Hematopoietic multipotent progenitor cell treated with erythropoietin and hydrocortisone succinate and interleukin-3 and kit ligand, for 15 days (in vitro differentiated cells): ENCODE measurements at regions not wholly inside any gene's neighbourhood (a gene's known extent, or its start where the extent isn't known, plus 50 kb on each side); places are given as distances from the start of the nearest gene placed in this dataset.

Experiments used
- DNase-seq: peaks from one replicate; pipeline ENCODE4 v3.0.0-alpha.2; 2015; ENCODE audit warnings: low spot score

DNA sequence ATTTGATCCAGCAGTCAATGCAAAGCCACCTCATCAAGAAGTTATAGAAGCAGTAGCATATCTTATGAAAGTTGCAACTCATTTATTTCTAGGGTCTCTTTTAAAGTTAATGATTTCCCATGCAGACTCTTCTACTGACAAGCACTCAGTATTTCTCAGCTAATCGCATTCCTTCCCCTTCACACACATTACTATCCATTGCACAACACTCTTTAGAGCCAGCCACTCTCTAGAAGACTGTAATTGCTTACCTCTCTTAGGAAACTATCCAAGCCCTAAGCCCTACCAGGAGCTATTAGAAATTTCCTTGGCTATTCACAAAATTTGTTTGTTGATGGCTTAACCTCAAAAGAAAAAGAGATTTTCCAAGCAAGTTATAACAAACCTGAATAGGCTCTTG lies 106.0 kb downstream of the ADAMTS1 start:
- no peak for DNase-seq

DNA sequence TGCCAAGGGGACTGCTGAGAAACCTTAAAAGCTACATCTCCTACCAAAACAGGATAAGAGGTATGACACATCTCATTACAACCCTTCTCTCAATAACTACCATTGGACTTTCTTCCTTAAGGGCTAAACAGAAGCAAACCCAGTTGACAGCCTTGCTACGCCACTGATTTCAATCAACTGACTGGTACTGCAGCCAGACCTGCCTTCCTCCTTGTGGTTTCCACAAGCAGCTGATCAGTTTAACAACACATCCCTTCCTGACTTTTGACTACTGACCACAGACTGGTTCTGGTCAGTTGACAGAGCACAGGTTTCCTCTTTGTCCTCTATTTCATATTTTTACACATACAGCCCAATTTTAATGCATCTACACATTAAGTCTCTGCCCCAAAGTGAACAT lies 108.8 kb downstream of the ADAMTS1 start:
- DNase-seq: no peak

DNA sequence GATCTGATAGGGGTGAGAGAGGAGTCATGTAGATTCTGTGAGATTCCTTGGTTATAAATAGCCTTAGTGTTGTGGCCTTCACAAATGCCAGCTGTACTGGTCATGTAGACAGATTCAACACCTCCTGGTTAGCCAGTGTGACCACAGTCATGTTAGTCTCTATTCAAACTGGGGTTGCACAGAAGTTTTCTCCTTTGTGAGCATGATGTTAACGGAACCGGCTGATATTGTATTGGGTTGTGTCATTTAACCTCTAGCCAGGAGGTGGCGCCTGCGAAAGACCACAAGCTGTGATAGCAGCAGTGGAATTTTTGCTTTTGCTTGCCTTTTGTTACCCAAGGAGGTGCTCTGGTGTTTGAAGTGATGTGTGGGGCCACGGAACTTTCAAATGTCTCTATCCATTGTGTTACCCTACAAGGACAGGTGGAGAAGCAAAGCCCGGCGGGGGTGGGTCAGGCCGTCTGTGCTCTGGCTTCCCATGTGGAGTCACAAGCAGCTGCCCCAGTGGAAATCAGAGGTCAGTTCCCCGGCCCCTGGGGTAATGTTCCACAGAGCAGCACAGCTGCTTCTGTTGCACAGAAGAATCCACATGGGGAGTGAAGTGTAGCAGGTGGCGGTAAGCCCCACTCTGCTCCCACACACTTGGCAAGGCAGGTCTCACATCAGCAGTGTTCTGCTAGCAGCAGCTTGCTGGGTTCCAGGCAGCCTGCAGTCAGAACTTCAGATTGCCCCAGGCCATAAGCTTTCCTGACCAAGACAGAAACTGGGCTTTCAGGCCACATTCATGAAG lies 112.6 kb downstream of the ADAMTS1 start:
- DNase-seq: no peak

DNA sequence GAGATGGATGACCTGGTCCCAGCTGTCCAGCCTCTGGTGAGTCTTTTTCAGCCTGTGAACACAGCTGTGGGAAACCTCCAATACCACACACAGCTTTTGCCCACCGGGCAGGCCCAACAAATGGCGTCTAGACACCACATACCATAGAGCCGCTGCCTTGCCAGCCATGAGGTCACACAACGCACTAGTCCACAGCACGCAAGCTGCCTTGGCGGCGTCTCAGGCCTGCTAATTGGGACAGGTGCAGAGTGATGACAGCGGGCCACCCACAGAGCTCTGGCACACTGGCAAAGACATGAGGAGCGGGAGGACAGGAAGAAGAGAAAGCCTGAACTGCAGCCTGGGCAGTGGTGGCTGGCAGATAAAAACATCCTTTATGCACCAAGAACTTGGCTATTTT lies 125.5 kb downstream of the ADAMTS1 start:
- DNase-seq: no peak

DNA sequence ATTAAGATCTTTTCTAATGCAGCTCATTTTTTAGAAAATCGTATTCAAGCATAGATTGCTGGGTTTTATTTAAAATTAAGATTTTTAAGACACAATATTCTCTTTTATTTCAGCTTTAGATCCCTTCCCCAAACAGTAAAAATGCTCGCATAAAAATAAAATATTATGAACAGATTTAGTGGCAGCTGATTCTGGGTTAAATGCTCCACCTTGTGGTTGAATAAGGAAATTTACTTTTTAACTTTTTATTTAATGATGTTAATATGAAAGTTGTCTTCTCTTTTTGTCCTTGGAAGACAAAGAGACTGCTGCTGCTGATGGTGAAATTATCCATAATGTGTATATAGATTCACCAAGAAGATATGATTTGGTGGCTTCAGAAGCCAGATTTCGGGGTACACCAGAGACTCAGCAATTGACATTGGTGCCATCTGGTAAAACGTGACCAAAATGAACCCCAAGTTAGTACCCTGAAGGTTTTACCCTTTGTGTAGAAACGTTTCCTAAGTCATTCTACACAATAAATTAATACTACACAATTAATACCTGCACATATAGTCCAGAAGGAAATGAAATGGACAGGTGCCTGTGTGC lies 128.0 kb downstream of the ADAMTS1 start:
- DNase-seq: no peak

DNA sequence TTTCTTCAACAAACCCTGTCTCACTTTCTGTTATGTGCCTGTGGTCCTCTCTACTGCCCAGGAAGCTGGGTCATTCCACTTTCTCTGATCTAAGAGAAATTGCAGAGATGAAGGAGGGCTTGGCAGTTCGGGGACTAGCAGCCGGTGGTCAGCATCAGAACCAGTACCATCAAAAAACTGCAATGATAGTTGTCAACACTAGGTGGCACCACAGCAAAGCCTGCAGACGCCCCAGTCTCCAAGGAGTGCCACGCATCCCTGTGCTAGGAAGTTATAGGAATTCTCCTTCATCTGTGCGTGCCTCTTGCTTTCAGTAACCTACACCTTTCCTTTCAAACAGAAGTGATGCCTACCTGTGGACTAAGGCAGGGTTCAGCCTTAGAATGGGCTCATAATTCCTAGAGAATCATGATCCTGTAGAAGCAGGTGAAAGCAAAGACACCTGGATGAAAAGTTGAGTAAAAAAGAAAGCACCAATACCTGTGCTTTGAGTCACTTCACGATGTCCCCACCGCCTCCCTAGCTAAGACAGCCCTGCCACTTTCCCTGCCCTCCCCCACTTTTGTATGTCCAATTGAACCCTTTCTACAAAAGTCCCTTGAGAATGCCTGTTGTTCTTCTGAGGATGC lies 129.2 kb downstream of the ADAMTS1 start:
- peak; percentile 18 for DNase-seq

DNA sequence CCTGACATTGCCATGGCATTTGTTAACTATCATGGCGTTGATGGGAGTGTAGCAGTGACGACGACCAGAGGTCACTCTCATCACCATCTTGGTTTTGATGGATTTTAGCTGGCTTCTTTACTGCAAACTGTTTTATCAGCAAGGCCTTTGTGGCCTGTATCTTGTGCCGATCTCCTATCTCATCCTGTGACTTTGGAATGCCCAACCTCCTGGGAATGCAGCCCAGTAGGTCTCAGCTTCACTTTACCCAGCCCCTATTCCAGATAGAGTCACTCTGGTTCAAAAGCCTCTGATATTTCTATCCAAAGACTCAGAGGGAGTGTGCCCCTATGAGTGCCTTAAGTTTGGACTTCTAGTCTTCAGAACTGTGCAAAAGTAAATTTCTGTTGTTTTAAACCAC lies 130.1 kb downstream of the ADAMTS1 start:
- no peak for DNase-seq

DNA sequence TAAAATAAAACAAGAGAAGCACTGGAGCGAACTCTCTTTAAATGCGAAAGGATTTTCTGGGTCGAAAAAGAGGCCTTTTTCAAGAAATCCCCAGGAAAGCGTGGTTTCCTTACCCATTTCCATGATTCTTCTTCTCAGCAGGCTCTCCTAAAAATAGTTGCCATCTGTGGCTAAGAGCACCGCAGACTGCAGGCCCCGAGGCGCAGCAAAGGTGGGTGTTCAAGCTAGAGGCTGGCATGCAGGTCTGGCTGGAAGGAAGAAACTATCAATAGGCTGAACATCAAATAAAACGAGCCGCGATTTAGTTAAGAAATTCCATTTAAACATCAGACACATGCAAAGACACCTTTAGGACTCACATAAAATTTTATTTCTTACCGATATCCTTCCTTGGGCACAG lies 135.1 kb downstream of the ADAMTS1 start:
- DNase-seq: no peak

DNA sequence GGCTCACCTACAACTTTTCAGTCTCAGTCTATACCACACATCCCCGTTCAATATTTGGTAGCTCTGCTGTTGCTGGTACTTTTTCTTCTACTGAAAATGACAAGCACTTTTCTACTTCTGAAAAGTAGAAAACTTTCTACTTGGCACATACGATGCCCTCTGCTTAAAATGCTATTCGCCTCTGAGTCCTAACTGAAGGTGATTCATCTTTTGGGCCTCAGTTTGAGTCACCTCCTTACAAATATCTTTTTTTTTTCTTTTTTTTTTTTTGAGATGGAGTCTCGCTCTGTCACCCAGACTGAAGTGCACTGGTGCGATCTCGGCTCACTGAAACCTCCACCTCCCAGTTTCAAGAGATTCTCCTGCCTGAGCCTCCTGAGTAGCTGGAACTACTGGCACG lies 136.0 kb upstream of the CYYR1 start:
- no peak for DNase-seq

DNA sequence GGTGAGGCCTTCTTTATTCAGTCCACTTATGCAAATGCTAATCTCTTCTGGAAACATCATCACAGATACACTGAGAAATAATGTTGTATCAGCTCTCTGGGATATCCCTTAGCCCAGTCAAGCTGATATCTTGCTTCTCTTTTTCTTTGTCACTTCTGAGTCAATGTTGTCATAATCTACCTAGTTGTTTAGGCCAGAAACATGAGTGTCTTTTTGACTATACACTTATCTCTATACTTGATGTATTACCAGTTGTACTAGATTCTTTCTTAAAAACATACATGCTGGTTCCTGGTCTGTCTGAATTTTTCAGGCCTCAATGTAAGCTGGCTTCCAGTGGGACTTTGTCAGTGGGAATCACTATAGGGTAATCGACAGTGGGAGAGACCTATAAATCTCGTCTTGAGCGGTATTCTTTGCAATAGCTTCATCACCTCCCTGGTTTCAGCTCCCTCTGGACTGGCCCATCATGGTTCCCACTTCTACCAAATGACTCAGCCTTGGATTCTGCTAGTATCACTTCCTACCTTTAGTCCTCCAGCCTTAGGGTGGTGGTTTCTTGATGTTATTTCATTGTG lies 135.2 kb upstream of the CYYR1 start:
- DNase-seq: no peak

DNA sequence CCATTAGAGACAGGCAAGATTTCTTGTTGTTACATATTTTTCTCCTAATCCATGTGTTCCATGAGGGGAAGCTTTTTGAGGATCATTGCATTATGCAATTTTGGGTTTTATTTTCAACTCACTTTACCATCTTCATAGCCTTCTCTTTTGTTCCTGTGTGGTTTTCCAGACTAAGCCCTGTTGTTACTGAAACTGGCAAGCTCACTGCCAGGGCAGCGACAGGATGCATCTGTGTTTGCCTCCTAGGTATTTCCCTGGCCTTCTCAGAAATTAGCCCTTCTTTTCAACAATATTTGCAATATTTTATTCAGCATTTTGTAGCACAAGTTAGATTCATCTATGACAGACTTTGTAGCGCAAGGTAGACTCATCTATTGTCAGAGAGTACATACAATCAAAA lies 134.2 kb upstream of the CYYR1 start:
- no peak for DNase-seq

DNA sequence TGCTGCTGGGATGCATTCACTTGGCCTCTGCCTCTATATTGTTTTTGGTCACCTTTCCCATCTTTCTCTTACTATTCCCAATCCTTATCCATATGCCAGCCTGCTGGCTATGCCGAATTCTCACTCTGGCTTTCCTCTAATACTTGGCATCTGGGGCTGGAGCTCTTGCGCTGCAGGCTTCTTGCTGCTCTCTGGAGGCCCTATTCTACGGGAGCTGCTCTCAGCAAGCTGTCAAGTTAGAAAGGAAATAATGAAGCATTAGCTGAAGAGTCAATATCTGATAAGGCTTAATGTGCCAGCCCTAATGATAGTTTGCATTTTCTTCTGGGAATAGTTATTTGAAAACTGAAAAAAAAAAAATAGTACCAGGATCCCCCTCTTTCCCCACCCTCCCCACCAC lies 125.3 kb upstream of the CYYR1 start:
- no peak for DNase-seq

DNA sequence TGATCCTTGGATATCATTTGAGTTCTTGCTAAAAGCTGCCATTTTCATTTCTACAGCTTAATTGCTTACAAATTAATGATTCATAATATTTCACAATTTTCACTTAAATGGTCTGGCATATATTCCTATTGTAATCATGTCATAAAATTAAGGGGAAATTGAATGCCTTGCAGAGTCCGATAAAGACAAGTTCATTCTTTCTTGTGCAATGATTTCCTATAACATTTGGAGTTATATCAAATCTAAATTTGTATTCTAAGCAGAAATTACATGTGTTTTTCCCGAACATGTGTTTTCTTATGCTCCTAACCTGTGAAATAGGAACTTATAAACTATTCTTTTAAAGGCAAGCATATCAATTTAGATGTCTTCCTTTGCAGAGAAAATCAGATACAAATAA lies 118.3 kb upstream of the CYYR1 start:
- DNase-seq: no peak

DNA sequence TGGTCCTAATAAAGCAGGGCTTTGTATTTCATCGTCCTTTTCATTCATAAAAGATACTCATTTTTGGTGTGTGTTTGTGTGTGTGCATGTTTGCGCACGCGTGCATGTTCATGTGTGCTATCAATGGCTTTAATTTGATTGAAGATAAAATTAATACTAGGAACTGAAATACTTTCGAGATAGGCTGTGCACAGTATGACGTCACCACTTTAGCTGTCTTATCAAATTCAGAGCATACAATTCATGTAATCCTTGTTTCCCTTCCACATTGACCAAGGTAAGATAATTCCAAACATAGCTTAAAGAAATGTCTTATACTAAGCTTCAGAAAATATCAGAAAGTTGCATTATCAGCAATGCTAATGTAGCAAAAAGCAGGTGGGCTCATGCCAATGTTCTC lies 113.6 kb upstream of the CYYR1 start:
- DNase-seq: no peak

DNA sequence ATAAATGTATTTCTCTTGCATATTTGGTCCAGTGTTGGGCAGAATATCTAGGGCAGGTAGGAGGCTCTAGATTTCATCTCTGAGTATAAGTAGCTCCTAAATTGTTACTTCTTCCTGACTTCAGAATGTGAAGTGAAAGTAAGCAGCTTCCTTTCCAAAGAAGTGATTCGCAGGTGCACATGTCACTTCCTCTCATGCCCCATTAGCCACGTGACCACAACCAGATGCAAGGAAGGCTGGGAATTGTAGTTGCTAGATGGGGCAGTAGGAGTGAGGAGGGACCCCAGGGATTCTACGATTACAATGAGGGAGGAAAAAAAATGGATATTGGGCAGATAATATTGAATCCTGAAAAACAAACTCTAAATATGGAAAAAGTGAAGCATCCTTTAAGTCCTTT lies 113.2 kb upstream of the CYYR1 start:
- no peak for DNase-seq

DNA sequence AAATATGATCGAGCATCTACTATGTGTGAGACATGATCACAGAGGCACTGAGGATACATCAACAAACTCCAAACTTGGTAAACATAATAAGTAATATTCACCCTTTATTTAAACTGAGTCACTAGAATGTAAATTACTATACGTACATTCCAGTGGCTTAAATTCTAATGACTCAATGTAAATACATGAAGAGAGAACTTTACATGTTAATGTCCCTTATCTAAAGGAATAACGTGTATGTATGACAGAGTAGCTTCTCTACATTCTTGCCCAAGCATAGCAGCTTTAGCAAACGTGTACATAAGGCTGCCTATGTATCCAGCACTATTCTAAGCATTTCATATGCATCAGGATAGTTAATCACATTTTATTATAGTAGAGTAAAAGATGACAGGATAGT lies 111.8 kb upstream of the CYYR1 start:
- DNase-seq: no peak

DNA sequence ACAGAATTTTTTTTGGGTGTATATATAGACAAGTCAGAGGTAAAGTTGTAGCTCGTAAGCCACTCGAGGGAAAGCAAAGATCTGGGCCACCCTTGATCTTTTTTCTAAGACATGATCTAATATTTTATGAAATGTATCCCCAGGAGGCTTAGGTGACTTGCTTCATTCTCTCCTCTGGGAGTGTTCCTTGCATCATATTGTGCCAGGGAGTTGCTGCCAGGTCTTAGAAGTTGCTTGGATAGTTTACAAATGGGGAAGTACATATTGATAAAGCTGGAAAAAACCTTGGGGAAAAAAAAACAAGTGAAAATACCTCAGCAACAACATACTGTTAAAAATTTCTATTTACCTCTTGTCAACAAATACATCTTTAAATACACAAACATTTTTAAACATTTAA lies 110.9 kb upstream of the CYYR1 start:
- DNase-seq: no peak

DNA sequence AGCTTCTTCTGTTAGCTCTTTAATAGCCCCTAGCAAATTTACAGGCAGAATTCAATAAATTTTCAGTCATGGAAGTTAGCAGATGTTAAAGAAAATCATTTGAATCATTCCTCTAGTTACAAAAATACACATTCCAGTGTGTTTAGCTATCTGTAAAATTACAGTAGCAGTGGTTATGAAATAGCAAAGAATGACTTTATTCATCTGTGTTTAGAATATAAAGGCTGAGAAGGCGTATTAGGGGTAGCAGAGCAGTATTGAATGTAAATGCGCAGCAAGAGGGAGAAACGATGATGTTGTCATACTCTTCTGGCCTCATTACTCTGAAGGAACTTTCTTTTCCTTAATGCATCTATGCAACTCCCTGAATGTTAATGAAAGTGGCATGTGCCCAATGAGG lies 106.2 kb upstream of the CYYR1 start:
- no peak for DNase-seq

DNA sequence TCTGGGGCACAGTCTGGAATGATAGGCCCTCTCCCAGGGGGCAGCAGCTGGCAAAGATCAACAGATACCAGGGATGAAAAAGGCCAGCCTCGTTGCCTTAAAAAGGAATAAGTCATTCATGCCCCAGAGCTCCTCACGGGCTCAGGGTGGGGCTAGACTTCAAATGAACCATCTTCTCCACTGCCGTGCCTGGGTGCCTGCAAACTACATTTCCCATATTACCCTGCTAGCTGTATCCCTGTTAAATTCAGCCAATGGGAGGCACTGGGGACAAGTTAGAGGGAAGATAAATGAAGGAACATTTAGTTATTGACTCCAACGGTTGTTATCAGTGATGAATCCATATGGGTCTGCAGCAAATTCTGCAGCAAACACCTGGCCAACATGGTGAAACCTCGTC lies 101.2 kb upstream of the CYYR1 start:
- no peak for DNase-seq

DNA sequence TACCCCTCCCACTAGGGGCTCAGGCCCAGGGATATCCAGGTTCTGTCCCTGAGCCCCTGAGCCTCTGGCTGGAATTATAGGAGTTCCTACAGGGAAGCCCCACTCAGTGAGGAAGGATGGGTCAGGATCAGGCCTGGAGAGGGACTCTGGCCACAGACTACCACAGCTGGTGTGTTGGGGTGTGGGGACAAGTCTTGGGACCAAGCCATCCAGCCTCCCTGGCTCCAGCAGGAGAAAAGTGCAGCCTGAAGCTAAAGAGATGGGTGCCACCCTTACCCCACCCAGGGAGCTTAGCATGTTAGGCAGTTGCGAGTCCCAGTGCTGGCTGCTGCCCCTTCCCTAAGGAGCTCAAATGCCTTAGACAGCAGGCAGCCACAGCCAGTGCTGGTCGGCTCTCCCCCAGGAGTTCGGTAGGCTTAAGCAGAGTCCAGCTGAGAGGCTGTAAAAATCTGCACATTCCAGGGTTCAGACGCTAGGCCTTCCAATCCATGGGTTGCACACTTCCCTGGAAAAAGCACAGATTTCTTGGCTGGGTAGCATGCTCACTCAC lies 96.2 kb upstream of the CYYR1 start:
- DNase-seq: no peak

DNA sequence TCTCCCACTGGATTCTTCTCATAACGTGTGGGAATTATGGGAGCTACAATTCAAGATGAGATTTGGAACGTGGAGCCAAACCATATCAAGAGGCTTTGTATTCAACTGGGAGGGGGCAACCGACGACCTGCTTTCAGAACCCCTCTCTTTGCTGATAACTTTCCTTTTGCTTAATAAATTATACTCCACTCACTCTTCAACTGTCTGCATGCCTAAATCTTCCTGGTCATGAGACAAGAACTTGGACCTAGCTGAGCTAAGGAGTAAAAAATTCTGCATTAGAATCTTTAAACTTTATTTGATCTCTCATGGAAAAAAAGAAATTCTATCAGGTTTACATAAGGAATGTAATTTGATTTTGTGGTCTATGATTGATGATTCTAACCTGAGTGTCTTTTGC lies 86.7 kb upstream of the CYYR1 start:
- DNase-seq: no peak

DNA sequence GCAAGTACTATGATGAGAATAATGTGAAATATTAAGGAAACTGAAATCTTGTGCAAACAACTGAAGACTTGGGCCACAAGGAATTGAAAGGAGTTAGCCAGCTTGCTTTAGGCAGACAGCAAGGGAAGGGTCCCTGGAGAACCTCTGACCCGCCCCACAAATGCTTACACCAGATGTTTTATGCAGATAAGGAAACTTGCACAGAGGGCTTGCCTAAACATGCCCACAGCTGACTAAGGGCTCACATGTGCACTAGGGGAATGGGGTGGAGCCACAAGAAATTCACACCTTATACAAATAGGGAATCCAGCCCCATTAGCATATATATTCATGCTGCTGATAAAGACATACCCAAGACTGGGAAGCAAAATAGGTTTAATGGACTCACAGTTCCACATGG lies 86.1 kb upstream of the CYYR1 start:
- no peak for DNase-seq

DNA sequence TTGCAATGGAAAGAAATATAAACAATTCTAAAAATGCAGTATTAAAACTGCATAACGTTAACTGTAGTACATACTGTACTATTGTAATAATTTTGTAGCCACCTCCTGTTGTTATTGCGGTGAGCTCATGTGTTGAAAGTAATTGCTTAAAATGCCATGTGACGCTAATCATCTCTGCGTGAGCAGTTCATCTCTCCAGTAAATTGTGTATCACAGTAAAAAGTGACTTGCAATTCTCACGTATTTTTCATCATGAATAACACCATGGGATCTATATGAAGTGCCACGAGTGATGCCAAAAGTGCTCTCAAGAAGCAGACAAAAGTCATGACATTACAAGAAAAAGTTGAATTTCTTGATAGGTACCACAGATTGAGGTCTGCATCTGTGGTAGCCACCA lies 82.4 kb upstream of the CYYR1 start:
- DNase-seq: no peak
